NCI-H460 (cell line): ENCODE measurements at regions not wholly inside any gene's neighbourhood (a gene's known extent, or its start where the extent isn't known, plus 50 kb on each side); places are given as distances from the start of the nearest gene placed in this dataset.
A peak's percentile ranks its signal among the peaks of the same experiment; 100 is the strongest.
"Not testable (repeated sequence)": the region's sequence is repeated elsewhere in the genome, so short reads cannot be mapped to it uniquely, and the experiment has no call there.

ENCODE experiments used
- DNase-seq: peaks from one replicate; pipeline ENCODE4 v3.0.0-alpha.2; 2016; ENCODE audit warnings: low read depth; ENCODE audit errors: extremely low read depth

DNA sequence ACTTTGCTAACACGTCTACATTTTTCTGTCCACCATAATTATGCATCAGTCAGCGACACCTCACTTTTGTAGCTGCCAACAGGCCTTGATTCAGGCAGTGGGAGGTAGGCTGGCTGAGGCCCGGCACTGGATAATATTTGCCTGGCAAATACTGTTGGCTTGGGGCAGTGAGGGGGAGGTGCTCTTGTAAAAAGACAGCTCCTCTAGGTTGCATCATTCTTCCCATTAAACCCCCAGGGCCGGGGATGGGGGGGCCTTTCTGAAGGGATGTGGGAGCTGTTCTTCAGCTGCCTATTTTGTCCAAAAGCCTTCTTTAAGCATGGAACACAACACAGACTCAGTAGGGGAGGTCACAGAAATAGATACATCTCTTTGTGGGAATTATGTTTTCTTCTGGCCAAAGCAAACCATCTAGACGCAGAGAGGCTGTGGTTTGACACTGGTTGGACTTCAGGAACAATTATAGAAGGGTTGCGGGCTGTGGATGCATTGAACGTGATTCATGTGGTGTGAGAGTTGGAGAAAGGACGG lies 338.3 kb upstream of the NT5E start:
- DNase-seq, result no peak

GRCh38 chr6:85110943-85111342 lies 338.9 kb upstream of the NT5E start:
- DNase-seq, result no peak

DNA sequence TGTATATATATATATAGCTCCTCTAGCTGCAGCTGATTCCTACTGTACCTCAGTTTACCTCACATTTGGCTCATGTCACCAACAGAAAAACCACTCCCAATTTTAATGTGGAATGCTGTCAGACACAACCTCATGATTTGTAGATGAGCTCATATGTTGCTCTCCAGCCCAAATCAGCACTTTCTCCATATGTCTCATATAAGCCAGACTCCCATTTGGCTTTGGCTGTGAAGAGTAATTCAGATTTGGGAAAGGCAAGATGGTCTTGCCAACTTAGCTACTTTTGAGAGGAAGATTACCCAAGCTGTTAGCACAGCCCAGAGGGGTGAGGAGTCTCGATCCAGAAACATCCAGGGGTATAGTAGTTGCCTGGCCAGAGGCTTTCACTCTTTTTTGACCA lies 342.2 kb upstream of the NT5E start:
- DNase-seq, result no peak

DNA sequence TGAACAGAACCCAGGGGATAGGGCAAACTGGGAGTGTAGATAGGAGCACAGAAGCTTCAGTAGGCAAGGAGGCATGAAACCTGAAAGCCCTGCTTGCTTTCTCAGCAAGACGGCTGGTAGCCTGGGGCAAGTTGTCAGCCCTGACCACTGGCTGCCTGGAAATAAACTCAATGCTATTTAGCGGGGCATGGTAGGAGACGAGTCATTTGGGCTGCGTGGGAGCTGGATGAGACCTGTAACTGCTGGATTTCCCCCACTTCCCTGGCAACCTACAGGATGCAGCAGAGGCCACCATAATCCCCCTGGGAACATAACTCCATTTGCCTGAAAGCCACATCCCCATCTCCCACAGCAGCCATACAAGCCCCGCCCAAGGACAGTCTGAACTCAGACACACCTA lies 332.6 kb upstream of the TBX18 start:
- no peak for DNase-seq

GRCh38 chr6:85092226-85092625 lies 327.8 kb upstream of the TBX18 start:
- no peak for DNase-seq

DNA sequence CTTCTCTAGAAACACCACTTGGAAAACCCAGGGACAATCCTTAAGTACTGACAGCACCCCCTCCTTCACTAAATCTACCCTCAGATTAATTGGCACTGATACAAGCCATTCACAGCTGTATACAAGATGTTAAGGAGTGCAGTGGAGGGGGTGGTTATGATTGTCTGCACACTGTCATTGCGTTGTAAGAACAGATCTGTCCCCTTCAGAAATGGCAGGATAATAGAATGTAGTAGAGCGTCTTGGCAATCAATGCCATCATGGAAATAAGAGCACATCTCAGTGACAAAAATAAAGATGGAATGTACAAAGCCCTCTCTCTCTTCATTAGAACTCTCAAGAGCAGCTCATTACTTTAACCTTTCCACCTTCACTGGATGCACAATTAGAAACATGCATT lies 324.9 kb upstream of the TBX18 start:
- no peak for DNase-seq

DNA sequence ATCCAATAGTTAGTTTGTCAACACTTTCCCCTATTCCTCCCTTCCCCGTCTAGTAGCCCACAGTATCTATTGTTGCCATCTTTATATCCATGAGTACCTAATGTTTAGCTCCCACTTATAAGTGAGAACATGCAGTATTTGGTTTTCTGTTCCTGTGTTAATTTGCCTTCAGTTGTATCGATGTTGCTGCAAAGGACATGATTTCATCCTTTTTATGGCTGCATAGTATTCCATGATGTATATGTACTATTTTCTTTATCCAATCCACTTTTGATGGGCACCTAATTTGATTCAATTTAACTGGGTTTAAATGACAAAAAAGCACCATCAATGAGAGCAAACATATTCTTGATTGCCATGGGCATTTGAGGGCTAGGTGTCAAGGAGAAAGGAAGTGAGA lies 321.5 kb upstream of the TBX18 start:
- DNase-seq, result no peak

GRCh38 chr6:85081102-85081501 lies 316.7 kb upstream of the TBX18 start:
- DNase-seq, result no peak

GRCh38 chr6:85079761-85080160 lies 315.4 kb upstream of the TBX18 start:
- no peak for DNase-seq

DNA sequence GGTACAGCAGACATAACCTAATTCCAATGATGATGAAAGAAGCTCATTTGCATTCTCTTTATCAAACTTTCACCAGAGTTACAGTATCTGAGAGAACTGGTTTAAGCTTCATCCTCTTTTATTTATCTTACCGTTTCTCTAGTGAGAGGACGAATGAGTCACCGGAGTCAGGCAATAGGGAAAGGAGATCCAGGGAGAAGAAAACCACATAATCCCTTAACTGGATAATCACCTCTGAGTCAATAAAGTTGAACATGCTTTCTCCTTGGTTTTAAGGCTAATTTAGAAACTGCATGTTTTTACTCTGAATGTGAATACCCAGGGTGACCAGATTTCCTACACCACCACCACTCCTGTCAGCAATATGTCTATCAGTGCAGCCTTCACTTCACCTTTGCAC lies 313.7 kb upstream of the TBX18 start:
- DNase-seq, result peak; percentile 8

DNA sequence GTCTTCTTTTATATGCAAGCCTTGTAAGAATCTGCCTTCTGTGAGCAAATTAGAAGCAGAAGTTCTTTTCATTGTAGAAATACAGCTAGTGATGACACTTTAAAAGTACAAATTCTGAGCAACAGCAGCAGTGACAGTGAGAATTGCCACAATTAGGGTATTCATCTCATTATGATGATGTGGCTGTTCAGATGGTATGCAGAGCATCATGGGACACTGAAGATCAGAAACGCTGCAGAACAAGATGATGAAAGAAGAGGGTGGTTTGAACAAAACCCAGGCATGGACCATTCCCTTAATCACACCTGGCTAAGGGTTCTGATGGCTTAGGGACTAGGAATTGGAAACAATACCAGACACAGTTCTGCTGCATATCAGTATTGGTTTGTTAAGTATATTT lies 312.7 kb upstream of the TBX18 start:
- DNase-seq, result no peak

DNA sequence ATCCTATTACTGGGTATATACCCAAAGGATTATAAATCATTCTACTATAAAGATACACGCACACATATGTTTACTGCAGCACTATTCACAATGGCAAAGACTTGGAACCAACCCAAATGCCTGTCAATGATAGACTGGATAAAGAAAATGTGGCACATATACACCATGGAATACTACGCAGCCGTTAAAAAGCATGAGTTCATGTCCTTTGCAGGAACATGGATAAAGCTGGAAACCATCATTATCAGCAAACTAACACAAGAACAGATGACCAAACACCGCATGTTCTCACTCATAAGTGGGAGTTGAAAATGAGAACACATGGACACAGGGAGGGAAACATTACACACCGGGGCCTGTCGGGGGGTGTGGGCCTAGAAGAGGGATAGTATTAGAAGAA lies 307.4 kb upstream of the TBX18 start:
- not testable (repeated sequence) for DNase-seq

GRCh38 chr6:85069577-85069976 lies 305.2 kb upstream of the TBX18 start:
- DNase-seq, result no peak

DNA sequence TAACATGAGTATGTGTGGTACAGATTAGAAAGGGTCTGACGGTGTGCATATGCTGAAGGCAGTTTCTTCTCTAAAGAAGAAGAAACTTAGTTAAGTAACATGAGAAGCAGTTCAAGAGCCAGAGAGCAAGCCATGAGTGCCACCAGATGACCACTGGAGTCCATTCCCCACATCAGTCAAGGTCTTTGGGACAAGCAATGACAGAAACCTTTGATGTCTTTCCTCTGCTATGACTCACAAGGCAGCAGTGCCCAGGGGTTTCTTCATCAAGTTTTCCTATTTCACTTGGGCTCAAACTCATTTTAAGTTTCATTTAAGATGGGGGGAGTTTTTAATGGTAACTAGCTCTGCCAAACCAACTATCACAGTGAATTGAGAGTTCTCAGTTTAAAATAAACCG lies 303.8 kb upstream of the TBX18 start:
- DNase-seq, result no peak

- no peak for DNase-seq
Measured at GRCh38 chr6:85066266-85066665, 301.9 kb upstream of the TBX18 start.

- no peak for DNase-seq
Measured at GRCh38 chr6:85065831-85066230, 301.4 kb upstream of the TBX18 start.

- no peak for DNase-seq
Measured at GRCh38 chr6:85063611-85064010, 299.2 kb upstream of the TBX18 start.

DNA sequence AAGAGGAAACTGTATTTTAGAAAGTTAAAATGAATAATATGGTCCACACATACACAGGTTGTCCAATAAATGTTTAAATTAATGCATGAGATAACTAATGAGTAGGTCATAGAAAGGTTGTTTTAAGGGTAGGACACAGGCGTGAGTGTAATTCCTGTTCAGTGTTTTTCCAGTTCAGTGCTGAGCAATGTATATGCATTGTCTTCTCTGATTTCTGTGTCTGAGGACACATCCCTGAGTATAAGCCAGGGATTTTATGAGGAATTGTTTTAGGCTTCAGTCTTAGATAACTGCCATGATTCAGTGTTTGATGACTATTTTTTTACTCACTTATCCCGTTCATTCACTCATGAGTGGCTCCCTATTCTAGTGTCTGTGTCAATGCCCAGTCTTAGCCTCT lies 298.5 kb upstream of the TBX18 start:
- no peak for DNase-seq

GRCh38 chr6:85058806-85059205 lies 294.4 kb upstream of the TBX18 start:
- no peak for DNase-seq

DNA sequence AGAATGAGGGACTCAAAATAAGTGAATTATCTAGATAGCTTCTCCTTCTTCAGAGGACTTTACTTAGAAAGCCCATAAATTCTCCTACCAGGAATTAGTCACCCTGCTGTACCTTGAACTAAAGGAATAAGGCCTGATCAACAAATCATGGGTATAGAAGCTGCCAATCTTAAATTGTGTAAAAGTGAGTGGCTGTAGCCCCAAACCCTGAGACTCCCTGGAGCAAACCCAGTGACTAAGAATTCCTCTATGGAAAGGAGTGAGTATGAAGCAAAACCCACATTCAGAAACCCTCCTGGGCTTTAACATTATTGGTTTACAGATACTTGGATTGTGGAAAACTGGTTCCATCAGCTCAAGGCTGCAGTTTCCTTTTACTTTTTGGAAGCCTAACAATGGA lies 285.8 kb upstream of the TBX18 start:
- DNase-seq, result no peak

- no peak for DNase-seq
Measured at GRCh38 chr6:85049282-85049681, 284.9 kb upstream of the TBX18 start.

- DNase-seq, result no peak
Measured at GRCh38 chr6:85047818-85048217, 283.4 kb upstream of the TBX18 start.

DNA sequence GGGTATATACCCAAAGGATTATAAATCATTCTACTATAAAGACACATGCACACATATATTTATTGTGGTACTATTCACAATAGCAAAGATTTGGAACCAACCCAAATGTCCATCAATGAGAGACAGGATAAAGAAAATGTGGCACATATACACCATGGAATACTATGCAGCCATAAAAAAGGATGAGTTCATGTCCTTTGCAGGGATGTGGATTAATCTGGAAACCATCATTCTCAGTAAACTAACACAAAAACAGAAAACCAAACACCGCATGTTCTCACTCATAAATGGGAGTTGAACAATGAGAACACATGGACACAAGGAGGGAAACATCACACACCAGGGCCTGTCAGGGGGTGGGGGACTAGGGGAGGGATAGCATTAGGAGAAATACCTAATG lies 281.4 kb upstream of the TBX18 start:
- DNase-seq, result not testable (repeated sequence)

DNA sequence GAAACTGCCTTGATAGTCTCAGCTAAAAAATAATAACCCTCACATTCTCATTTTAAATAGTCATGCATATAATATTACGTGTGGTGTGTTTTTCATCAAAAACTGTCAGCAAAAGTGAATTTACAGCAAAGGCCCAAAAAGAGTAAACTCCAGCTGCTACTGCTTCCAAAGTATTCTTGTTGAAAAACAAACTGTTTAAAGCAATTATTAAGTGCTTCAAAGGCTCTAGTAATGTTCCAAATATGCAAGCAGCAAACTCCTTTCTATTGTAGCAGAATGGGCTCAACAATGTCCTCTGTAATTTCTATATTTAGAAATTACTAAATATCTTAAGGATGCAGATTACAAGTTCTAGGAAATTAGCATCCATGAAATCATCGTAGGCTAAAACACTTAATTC lies 280.0 kb upstream of the TBX18 start:
- no peak for DNase-seq
